Peyer's patch (tissue), 4 donors: ENCODE measurements at regions not wholly inside any gene's neighbourhood (a gene's known extent, or its start where the extent isn't known, plus 50 kb on each side); places are given as distances from the start of the nearest gene placed in this dataset.

Source experiments
- POLR2A ChIP-seq, 2 donors: fragments of 450-650 bp; IDR thresholded peaks; one replicate each; pipeline ENCODE4 v1.5.1; 2017; ENCODE audit warnings: antibody characterized with exemption in 2 of 2, mild to moderate bottlenecking in 2 of 2, moderate library complexity in 2 of 2
- TF ChIP-seq, protein P1 (sequence below), 6 experiments: fragments of 450-650 bp in 4 of 6; fragments of 200-600 bp in 2 of 6; sonication (generic) in 1 of 6; IDR thresholded peaks; one replicate each; pipeline ENCODE4 v1.5.1; 2017 to 2019; ENCODE audit warnings: antibody characterized with exemption in 6 of 6, mild to moderate bottlenecking in 3 of 6, moderate library complexity in 1 of 6

DNA sequence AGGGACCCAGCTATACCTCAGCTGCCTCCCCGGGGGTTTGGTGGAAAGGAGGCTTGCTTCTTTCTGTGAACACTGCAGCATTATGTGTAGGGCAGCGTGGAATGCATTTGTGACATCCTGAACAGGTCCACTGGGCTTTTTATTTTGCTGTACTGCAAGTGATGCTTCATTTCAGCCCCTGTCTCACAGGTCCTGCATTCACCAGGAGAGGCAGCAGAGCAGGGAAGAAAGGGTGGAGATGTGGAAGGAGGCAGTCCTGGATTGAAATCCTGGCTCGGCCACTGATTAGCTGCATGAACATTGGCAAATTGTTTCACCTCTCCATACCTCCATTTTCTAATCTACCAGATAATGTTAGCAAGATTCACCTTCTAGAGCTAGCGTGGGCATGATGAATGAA is 77.9 kb upstream of the ZBTB18 start:
- TF ChIP-seq, protein P1, sequence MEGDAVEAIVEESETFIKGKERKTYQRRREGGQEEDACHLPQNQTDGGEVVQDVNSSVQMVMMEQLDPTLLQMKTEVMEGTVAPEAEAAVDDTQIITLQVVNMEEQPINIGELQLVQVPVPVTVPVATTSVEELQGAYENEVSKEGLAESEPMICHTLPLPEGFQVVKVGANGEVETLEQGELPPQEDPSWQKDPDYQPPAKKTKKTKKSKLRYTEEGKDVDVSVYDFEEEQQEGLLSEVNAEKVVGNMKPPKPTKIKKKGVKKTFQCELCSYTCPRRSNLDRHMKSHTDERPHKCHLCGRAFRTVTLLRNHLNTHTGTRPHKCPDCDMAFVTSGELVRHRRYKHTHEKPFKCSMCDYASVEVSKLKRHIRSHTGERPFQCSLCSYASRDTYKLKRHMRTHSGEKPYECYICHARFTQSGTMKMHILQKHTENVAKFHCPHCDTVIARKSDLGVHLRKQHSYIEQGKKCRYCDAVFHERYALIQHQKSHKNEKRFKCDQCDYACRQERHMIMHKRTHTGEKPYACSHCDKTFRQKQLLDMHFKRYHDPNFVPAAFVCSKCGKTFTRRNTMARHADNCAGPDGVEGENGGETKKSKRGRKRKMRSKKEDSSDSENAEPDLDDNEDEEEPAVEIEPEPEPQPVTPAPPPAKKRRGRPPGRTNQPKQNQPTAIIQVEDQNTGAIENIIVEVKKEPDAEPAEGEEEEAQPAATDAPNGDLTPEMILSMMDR (IDR thresholded peaks at IDR 0.05), result no peak
- no peak for TF ChIP-seq POLR2A (IDR thresholded peaks at IDR 0.05)
